AG10803 (cell line): ENCODE measurements at regions not wholly inside any gene's neighbourhood (a gene's known extent, or its start where the extent isn't known, plus 50 kb on each side); places are given as distances from the start of the nearest gene placed in this dataset.
"Not testable (repeated sequence)": the region's sequence is repeated elsewhere in the genome, so short reads cannot be mapped to it uniquely, and the experiment has no call there.

Experiments used
- DNase-seq: peaks from one replicate; pipeline ENCODE4 v3.0.0; 2010; ENCODE audit warnings: low read depth
- H3K4me3 ChIP-seq: 2 replicates; pipeline ENCODE4 v1.5.1; 2011; ENCODE audit warnings: mild to moderate bottlenecking, low read length, control low read depth
- TF ChIP-seq, protein P1 (sequence below): conservative IDR thresholded peaks from 2 replicates; pipeline ENCODE4 v1.5.1; 2011; ENCODE audit warnings: mild to moderate bottlenecking, low read length, control low read depth, inconsistent platforms

DNA sequence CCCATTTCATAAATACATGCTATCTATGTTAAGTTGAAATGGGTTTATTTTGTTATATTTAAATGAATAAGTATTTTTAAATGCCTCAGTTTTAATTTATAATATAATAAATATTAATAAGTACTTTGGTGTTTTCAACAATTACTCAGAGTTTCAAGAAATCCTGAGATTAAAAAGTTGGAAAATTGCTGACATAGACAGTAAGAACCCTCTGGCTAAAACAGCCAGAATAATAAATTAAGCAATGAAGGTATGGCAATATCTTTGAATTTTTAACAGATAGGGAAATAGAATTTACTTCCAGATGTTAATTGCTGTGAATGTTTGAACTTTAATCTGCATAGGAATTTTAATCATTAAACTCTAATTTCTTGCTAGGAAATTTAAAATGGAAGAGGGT is 83.6 kb downstream of the ZNF622 start:
- H3K4me3 ChIP-seq: no peak overlapping the region
- TF ChIP-seq, protein P1, sequence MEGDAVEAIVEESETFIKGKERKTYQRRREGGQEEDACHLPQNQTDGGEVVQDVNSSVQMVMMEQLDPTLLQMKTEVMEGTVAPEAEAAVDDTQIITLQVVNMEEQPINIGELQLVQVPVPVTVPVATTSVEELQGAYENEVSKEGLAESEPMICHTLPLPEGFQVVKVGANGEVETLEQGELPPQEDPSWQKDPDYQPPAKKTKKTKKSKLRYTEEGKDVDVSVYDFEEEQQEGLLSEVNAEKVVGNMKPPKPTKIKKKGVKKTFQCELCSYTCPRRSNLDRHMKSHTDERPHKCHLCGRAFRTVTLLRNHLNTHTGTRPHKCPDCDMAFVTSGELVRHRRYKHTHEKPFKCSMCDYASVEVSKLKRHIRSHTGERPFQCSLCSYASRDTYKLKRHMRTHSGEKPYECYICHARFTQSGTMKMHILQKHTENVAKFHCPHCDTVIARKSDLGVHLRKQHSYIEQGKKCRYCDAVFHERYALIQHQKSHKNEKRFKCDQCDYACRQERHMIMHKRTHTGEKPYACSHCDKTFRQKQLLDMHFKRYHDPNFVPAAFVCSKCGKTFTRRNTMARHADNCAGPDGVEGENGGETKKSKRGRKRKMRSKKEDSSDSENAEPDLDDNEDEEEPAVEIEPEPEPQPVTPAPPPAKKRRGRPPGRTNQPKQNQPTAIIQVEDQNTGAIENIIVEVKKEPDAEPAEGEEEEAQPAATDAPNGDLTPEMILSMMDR: no peak
- DNase-seq: no peak

DNA sequence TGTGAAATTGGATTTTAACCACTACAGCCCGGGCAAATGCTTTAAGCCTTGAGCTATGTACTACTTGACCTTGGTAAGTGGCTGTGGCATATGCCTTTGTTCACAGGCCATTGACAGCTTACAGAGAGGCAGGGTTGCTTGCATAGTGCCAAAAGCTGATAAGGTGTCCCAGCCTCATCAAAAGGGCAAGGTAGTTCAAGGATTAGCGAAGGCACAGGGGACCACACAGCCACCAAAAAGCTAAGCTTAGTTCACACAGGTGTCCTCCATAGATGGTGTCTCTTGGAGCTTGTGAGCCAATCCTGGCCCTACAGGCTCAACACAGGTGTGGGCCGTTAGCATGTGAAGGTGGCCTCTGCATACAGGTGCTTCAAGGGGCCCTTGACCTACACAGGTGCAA is 86.8 kb downstream of the ZNF622 start:
- TF ChIP-seq, protein P1: no peak
- DNase-seq: no peak

GRCh38 chr5:16372493-16372892 is 93.1 kb downstream of the ZNF622 start:
- H3K4me3 ChIP-seq: no peak overlapping the region
- TF ChIP-seq, protein P1: no peak
- no peak for DNase-seq

More for the DNA sequence above, 86.8 kb downstream of the ZNF622 start:
- no peak overlapping the region for H3K4me3 ChIP-seq

GRCh38 chr5:16366491-16366890 is 99.1 kb downstream of the ZNF622 start:
- H3K4me3 ChIP-seq: no peak overlapping the region
- TF ChIP-seq, protein P1: no peak
- no peak for DNase-seq

DNA sequence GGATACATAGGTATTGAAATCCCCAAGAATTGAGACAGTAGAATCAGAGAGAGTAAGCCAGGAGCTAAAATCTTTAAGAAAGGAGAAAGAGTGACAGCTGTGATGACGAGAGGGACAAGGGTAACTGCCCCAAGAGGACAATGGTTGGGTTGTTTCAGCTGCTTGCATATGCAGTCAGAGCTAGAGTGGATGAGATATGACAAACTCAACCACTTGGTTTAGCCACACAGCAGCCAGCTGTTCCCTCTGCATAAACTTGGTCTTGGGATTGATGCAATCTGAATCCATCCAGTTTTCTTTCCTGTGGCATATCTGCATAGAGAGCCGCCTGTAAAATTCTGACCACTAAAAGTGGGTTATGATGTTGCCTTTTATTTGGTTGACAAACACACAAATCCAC is 100.7 kb downstream of the ZNF622 start:
- H3K4me3 ChIP-seq: no peak overlapping the region
- DNase-seq: no peak
- TF ChIP-seq, protein P1: no peak

- H3K4me3 ChIP-seq, DNase-seq: not testable (repeated sequence)
These were observed 112.2 kb downstream of the ZNF622 start for GRCh38 chr5:16353439-16353838.

DNA sequence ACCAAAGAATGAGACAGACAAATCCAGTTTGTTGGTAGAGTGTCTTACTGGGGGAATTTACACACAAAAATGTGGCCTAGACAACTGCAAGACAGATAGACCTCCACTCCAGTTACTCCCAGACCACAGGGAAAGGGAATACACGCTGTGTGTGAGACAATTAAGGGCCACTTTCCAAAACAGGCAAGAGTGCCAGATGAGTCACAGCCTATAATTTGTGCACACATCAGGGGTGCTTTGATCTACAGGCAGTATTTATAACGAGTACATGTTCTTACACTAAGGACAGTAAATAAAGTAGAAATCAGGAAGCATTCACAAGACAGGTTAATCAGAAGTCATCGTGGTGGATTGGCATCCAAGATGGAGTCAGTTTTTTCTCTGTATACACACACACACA is 114.8 kb downstream of the ZNF622 start:
- TF ChIP-seq, protein P1: no peak
- H3K4me3 ChIP-seq: no peak overlapping the region
- DNase-seq: no peak

DNA sequence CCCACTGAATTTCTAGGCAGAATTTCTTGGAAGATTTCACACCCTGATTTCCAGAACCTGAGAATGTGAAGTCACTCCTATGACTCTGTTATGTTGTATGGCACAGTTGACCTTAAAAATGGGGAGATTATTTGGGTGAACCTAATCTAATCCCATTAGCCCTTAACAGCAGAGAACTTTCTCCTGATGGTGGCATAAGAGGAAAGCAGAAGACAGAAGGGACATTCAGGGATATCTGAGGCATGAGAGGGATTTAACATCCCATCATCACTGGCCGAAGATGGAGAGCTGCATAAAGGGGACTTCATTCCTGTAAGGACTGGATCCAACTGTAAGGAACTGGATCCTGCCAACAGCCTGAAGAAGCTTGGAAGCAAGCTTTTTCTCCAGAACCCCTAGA is 119.2 kb downstream of the ZNF622 start:
- no peak for DNase-seq
- TF ChIP-seq, protein P1: no peak
- no peak overlapping the region for H3K4me3 ChIP-seq
